ELR (cell line): ENCODE measurements at regions not wholly inside any gene's neighbourhood (a gene's known extent, or its start where the extent isn't known, plus 50 kb on each side); places are given as distances from the start of the nearest gene placed in this dataset.

Experiments
- DNase-seq: peaks from one replicate; pipeline ENCODE4 v3.0.0-alpha.2; 2015; ENCODE audit warnings: low read depth

- DNase-seq = no peak
Observed at GRCh38 chr9:13896922-13897835, 416.8 kb downstream of the NFIB start.

GRCh38 chr9:13896047-13896446 lies 417.9 kb downstream of the NFIB start:
- DNase-seq = no peak

- DNase-seq = no peak
Observed at GRCh38 chr9:13885258-13885657, 428.7 kb downstream of the NFIB start.

GRCh38 chr9:13879981-13880380 lies 434.0 kb downstream of the NFIB start:
- no peak for DNase-seq

GRCh38 chr9:13879011-13879410 lies 434.9 kb downstream of the NFIB start:
- no peak for DNase-seq

GRCh38 chr9:13878241-13878711 lies 435.7 kb downstream of the NFIB start:
- DNase-seq = no peak

- no peak for DNase-seq
Observed at GRCh38 chr9:13876741-13877140, 437.2 kb downstream of the NFIB start.

- no peak for DNase-seq
Observed at GRCh38 chr9:13873203-13873602, 440.7 kb downstream of the NFIB start.

- no peak for DNase-seq
Observed at GRCh38 chr9:13868336-13868735, 445.6 kb downstream of the NFIB start.

- DNase-seq = peak; percentile 0
Observed at GRCh38 chr9:13865869-13866268, 448.1 kb downstream of the NFIB start.

GRCh38 chr9:13863112-13863511 lies 450.8 kb downstream of the NFIB start:
- DNase-seq = no peak

- DNase-seq = no peak
Observed at GRCh38 chr9:13862654-13863053, 451.3 kb downstream of the NFIB start.

GRCh38 chr9:13860946-13861640 lies 452.8 kb downstream of the NFIB start:
- DNase-seq = no peak

- no peak for DNase-seq
Observed at GRCh38 chr9:13860019-13860418, 453.9 kb downstream of the NFIB start.

- DNase-seq = peak; percentile 63
Observed at GRCh38 chr9:13857521-13857920, 456.4 kb downstream of the NFIB start.

GRCh38 chr9:13847270-13847669 lies 466.7 kb downstream of the NFIB start:
- DNase-seq = no peak

- peak; percentile 59 for DNase-seq
Observed at GRCh38 chr9:13845460-13845859, 468.5 kb downstream of the NFIB start.

- DNase-seq = no peak
Observed at GRCh38 chr9:13841746-13842462, 472.0 kb downstream of the NFIB start.

GRCh38 chr9:13832446-13832845 lies 481.5 kb downstream of the NFIB start:
- DNase-seq = no peak

GRCh38 chr9:13823026-13823425 lies 490.9 kb downstream of the NFIB start:
- DNase-seq = no peak

GRCh38 chr9:13817754-13818278 lies 496.1 kb downstream of the NFIB start:
- DNase-seq = no peak

GRCh38 chr9:13816837-13817236 lies 497.1 kb downstream of the NFIB start:
- no peak for DNase-seq
